ENCODE measurements at regions not wholly inside any gene's neighbourhood (a gene's known extent, or its start where the extent isn't known, plus 50 kb on each side); places are given as distances from the start of the nearest gene placed in this dataset.

GRCh38 chr16:61246592-61246991 is 789.6 kb downstream of the CDH8 start:
- Mint-ChIP-seq H3K36me3 (no peaks in the 10 kb centered on the region), H3K27me3 (no peaks in the 10 kb centered on the region), H3K4me3 (no peak overlapping the region), H3K27ac (no peak overlapping the region), H3K4me1 (no peaks in the 10 kb centered on the region), H3K9me3 (no peaks in the 10 kb centered on the region)
- ATAC-seq (ENCODE audit: low read depth), result no peak
- no peak for DNase-seq (ENCODE audit: low spot score in 2 of 2)

DNA sequence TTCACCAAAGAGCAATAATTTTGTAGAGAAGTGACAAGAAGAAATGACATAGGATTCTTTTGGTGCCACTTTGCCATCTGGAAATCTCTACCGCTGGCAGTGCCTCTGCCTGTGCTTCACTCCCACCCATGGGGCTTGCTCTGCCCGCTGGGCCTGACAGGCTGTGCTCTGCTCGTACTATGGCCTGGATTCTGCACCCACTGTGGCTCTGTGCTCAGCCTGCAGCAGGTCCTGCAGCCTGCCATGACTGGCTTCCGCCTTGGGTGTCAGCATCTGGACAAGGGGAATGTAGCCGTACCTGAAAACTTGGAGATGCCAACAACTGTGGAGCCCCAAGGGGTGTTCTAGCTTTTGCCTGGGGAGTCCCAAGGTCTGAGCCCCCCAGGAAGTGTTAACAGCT is 792.3 kb downstream of the CDH8 start:
- ATAC-seq (ENCODE audit: low read depth), result no peak
- no peaks in the 10 kb centered on the region for H3K27me3 Mint-ChIP-seq
- H3K4me3 Mint-ChIP-seq, result no peak overlapping the region
- no peaks in the 10 kb centered on the region for H3K4me1 Mint-ChIP-seq
- H3K36me3 Mint-ChIP-seq, result no peaks in the 10 kb centered on the region
- H3K9me3 Mint-ChIP-seq, result peaks cover 2% of the 10 kb centered on the region
- H3K27ac Mint-ChIP-seq, result no peak overlapping the region
- no peak for DNase-seq (ENCODE audit: low spot score in 2 of 2)

DNA sequence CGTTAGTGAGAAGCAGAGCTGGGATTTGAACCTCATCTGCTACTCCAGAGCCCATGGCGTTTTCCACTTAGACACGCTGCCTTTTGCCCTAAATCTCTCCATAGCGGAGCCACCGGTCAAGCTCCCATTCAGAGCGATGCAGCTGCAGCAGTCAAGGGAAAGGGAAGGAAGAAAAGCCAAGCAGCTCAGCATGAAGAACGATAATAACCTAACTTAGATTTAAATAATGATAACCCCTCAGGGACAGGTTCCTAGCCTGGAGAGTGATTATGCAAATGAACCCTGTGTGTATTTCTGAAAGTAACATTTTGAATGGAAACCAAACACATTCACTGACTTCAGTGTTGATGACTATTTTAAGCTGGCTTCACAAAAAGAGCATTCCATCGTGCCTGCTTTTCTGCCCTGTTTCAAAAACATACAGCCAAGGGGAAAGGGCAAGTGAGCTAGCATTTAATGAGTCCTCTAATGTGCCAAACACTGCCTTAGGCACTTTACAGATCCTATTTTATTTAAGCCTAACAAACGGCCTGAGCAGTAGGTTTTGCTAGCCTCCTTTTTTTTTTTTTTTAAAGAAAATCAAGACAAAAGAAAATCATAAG is 798.3 kb downstream of the CDH8 start:
- DNase-seq (ENCODE audit: low spot score in 2 of 2) (no peak), ATAC-seq (ENCODE audit: low read depth) (no peak)
- Mint-ChIP-seq H3K36me3 (no peaks in the 10 kb centered on the region), H3K4me3 (no peak overlapping the region), H3K27me3 (no peaks in the 10 kb centered on the region), H3K27ac (no peak overlapping the region), H3K4me1 (no peaks in the 10 kb centered on the region), H3K9me3 (peaks cover 2% of the 10 kb centered on the region)

GRCh38 chr16:61233713-61234112 is 802.5 kb downstream of the CDH8 start:
- Mint-ChIP-seq H3K36me3 (no peaks in the 10 kb centered on the region), H3K27me3 (no peaks in the 10 kb centered on the region), H3K4me3 (no peak overlapping the region)

DNA sequence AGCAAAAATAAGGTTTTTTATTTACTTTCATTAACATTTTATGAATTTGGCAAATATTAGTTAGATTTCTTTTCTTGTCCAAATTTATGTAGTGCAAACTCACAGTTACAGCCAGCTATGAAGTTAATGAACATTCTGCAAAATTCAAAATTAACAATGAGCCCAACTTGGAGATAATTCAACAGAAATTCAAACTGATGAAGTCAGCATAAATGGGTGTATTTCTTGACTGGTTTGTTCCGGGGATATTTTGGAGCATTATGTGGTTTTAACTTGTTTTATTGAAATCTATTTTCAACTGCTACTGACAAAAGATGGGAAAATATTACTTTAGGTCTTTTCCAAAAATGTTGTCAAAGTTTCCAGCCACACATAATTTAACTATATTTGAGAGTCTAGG is 807.9 kb downstream of the CDH8 start:
- H3K27me3 Mint-ChIP-seq, result no peaks in the 10 kb centered on the region
- no peak overlapping the region for H3K27ac Mint-ChIP-seq
- no peak overlapping the region for H3K4me3 Mint-ChIP-seq
- H3K36me3 Mint-ChIP-seq, result no peaks in the 10 kb centered on the region
- H3K9me3 Mint-ChIP-seq, result peaks cover 1% of the 10 kb centered on the region
- DNase-seq (ENCODE audit: low spot score in 2 of 2), result no peak
- no peak for ATAC-seq (ENCODE audit: low read depth)
- no peaks in the 10 kb centered on the region for H3K4me1 Mint-ChIP-seq

More at GRCh38 chr16:61233713-61234112, 802.5 kb downstream of the CDH8 start:
- Mint-ChIP-seq H3K4me1 (no peaks in the 10 kb centered on the region), H3K9me3 (no peaks in the 10 kb centered on the region), H3K27ac (no peak overlapping the region)
- DNase-seq (ENCODE audit: low spot score in 2 of 2) (no peak), ATAC-seq (ENCODE audit: low read depth) (no peak)

GRCh38 chr16:61215605-61216004 is 820.6 kb downstream of the CDH8 start:
- Mint-ChIP-seq H3K4me1 (no peaks in the 10 kb centered on the region), H3K27ac (no peak overlapping the region), H3K36me3 (no peaks in the 10 kb centered on the region), H3K4me3 (no peak overlapping the region), H3K27me3 (no peaks in the 10 kb centered on the region), H3K9me3 (peaks cover 4% of the 10 kb centered on the region)
- ATAC-seq (ENCODE audit: low read depth) (no peak), DNase-seq (ENCODE audit: low spot score in 2 of 2) (no peak)

- H3K4me3 Mint-ChIP-seq, result no peak overlapping the region
- H3K27me3 Mint-ChIP-seq, result no peaks in the 10 kb centered on the region
- no peak for ATAC-seq (ENCODE audit: low read depth)
- H3K36me3 Mint-ChIP-seq, result no peaks in the 10 kb centered on the region
- H3K4me1 Mint-ChIP-seq, result no peaks in the 10 kb centered on the region
- H3K27ac Mint-ChIP-seq, result no peak overlapping the region
- H3K9me3 Mint-ChIP-seq, result peaks cover 4% of the 10 kb centered on the region
- DNase-seq (ENCODE audit: low spot score in 2 of 2), result no peak
Measured at GRCh38 chr16:61214780-61215179, 821.5 kb downstream of the CDH8 start.

DNA sequence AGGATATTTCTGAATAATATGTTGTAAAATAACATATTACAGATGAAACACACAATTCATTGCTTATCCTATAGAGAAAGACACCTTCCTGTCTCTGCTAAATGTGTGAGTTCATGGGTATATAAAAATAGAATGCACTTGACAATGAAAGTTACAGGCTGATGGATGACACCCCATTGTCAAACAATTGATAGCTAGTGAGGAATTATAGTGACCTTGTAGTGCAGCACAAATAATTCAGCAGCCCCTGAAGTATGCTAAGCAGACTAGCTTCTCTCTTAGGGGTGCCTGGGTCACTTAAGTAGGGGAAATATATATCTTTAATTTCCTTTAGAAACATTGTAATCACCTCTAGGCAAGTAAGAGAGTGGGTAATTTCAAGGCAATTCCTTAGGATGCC is 826.2 kb downstream of the CDH8 start:
- H3K4me1 Mint-ChIP-seq, result no peaks in the 10 kb centered on the region
- H3K27me3 Mint-ChIP-seq, result no peaks in the 10 kb centered on the region
- DNase-seq (ENCODE audit: low spot score in 2 of 2) (no peak), ATAC-seq (ENCODE audit: low read depth) (no peak)
- H3K36me3 Mint-ChIP-seq, result no peaks in the 10 kb centered on the region
- H3K27ac Mint-ChIP-seq, result no peak overlapping the region
- peaks cover 10% of the 10 kb centered on the region for H3K9me3 Mint-ChIP-seq
- no peak overlapping the region for H3K4me3 Mint-ChIP-seq

- peaks cover 13% of the 10 kb centered on the region for H3K9me3 Mint-ChIP-seq
- ATAC-seq (ENCODE audit: low read depth) (no peak), DNase-seq (ENCODE audit: low spot score in 2 of 2) (no peak)
- no peaks in the 10 kb centered on the region for H3K36me3 Mint-ChIP-seq
- H3K4me3 Mint-ChIP-seq, result no peak overlapping the region
- no peaks in the 10 kb centered on the region for H3K4me1 Mint-ChIP-seq
- H3K27ac Mint-ChIP-seq, result no peak overlapping the region
- H3K27me3 Mint-ChIP-seq, result no peaks in the 10 kb centered on the region
Measured at GRCh38 chr16:61195006-61195405, 841.2 kb downstream of the CDH8 start.

DNA sequence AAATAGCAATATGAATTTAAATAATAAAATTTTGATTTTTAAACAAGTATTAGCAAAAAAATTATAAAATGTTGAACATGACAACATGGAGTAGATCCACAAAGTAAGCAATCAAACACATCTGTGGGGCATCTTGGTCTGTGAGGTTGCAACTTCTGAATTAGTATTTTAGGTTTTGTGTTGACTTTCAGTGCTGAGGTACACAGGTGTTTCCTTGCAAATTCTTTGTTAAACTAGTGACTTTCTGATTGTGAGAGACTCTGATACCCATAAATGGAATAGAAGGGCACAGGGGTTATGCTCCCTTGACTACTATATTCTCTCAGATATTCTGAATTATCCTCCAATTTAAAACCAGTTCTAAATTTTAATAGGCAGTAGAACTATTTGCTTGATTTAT is 841.7 kb downstream of the CDH8 start:
- peaks cover 14% of the 10 kb centered on the region for H3K9me3 Mint-ChIP-seq
- no peak for ATAC-seq (ENCODE audit: low read depth)
- no peak overlapping the region for H3K27ac Mint-ChIP-seq
- H3K27me3 Mint-ChIP-seq, result no peaks in the 10 kb centered on the region
- H3K36me3 Mint-ChIP-seq, result no peaks in the 10 kb centered on the region
- DNase-seq (ENCODE audit: low spot score in 2 of 2), result no peak
- H3K4me3 Mint-ChIP-seq, result no peak overlapping the region
- H3K4me1 Mint-ChIP-seq, result no peaks in the 10 kb centered on the region

- Mint-ChIP-seq H3K9me3 (peaks cover 1% of the 10 kb centered on the region), H3K36me3 (no peaks in the 10 kb centered on the region), H3K27me3 (no peaks in the 10 kb centered on the region), H3K4me3 (no peak overlapping the region), H3K27ac (no peak overlapping the region), H3K4me1 (no peaks in the 10 kb centered on the region)
- no peak for ATAC-seq (ENCODE audit: low read depth)
- DNase-seq (ENCODE audit: low spot score in 2 of 2), result no peak
Measured at GRCh38 chr16:61182391-61182790, 853.8 kb downstream of the CDH8 start.

- Mint-ChIP-seq H3K4me3 (no peak overlapping the region), H3K27me3 (no peaks in the 10 kb centered on the region), H3K9me3 (peaks cover 2% of the 10 kb centered on the region), H3K4me1 (no peaks in the 10 kb centered on the region), H3K27ac (no peak overlapping the region), H3K36me3 (no peaks in the 10 kb centered on the region)
- no peak for ATAC-seq (ENCODE audit: low read depth)
- DNase-seq (ENCODE audit: low spot score in 2 of 2), result no peak
Measured at GRCh38 chr16:61181982-61182381, 854.3 kb downstream of the CDH8 start.

- Mint-ChIP-seq H3K27ac (no peak overlapping the region), H3K4me3 (no peak overlapping the region), H3K27me3 (no peaks in the 10 kb centered on the region), H3K9me3 (peaks cover 7% of the 10 kb centered on the region), H3K36me3 (no peaks in the 10 kb centered on the region), H3K4me1 (no peaks in the 10 kb centered on the region)
- DNase-seq (ENCODE audit: low spot score in 2 of 2) (no peak), ATAC-seq (ENCODE audit: low read depth) (no peak)
Measured at GRCh38 chr16:61179561-61179960, 856.7 kb downstream of the CDH8 start.

GRCh38 chr16:61165797-61166196 is 870.4 kb downstream of the CDH8 start:
- H3K4me3 Mint-ChIP-seq, result no peak overlapping the region
- no peaks in the 10 kb centered on the region for H3K36me3 Mint-ChIP-seq
- H3K27ac Mint-ChIP-seq, result no peak overlapping the region
- ATAC-seq (ENCODE audit: low read depth), result no peak
- H3K9me3 Mint-ChIP-seq, result peaks cover 6% of the 10 kb centered on the region
- H3K4me1 Mint-ChIP-seq, result no peaks in the 10 kb centered on the region
- DNase-seq (ENCODE audit: low spot score in 2 of 2), result no peak
- H3K27me3 Mint-ChIP-seq, result no peaks in the 10 kb centered on the region

DNA sequence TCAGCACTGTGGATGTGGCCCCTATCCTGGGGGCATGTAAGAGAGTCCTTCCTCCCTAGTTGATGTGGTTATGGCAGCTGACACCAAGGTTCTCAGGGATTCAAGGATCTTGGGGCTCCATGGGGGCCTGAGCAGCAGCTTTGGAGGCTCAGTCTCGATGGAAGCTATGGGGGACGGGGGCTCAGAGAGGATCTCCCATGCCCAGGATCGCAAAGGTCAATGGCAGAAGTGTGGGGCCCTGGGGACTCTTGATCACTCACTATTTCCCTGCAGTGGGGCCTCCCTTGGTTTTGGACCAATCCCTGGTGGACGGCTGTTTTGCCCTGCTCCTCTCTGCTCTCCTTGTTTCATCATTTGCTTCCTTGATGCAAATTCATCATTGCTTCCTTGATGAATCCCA is 885.9 kb downstream of the CDH8 start:
- Mint-ChIP-seq H3K27ac (no peak overlapping the region), H3K36me3 (no peaks in the 10 kb centered on the region), H3K4me1 (no peaks in the 10 kb centered on the region), H3K27me3 (no peaks in the 10 kb centered on the region), H3K4me3 (no peak overlapping the region), H3K9me3 (peaks cover under 1% of the 10 kb centered on the region)
- ATAC-seq (ENCODE audit: low read depth) (no peak), DNase-seq (ENCODE audit: low spot score in 2 of 2) (no peak)

All from memory B cell (primary cell).